GM23248 (cell line): ENCODE measurements at regions not wholly inside any gene's neighbourhood (a gene's known extent, or its start where the extent isn't known, plus 50 kb on each side); places are given as distances from the start of the nearest gene placed in this dataset.
A peak's percentile ranks its signal among the peaks of the same experiment; 100 is the strongest.
"Not testable (repeated sequence)": the region's sequence is repeated elsewhere in the genome, so short reads cannot be mapped to it uniquely, and the experiment has no call there.

Experiments
- DNase-seq: peaks from one replicate; pipeline ENCODE4 v3.0.0-alpha.2; 2015
- H2AFZ ChIP-seq: fragments of 200-600 bp; sonication (generic); 2 replicates; pipeline ENCODE4 v1.6.1; 2016; ENCODE audit warnings: antibody characterized with exemption
- H3F3A ChIP-seq: fragments of 200-600 bp; sonication (generic); 2 replicates; pipeline ENCODE4 v1.6.1; 2016; ENCODE audit warnings: mild to moderate bottlenecking, antibody characterized with exemption, mixed run types; ENCODE audit not compliant: insufficient read depth
- H3K27ac ChIP-seq: fragments of 200-600 bp; sonication (generic); 2 replicates; pipeline ENCODE4 v1.5.1; 2016; ENCODE audit warnings: mild to moderate bottlenecking
- H3K27me3 ChIP-seq: fragments of 200-600 bp; sonication (generic); replicated peaks from 2 replicates; pipeline ENCODE4 v1.6.1; 2016; ENCODE audit warnings: mild to moderate bottlenecking; ENCODE audit not compliant: insufficient read depth
- H3K36me3 ChIP-seq: fragments of 200-600 bp; sonication (generic); 2 replicates; pipeline ENCODE4 v1.6.1; 2016; ENCODE audit warnings: low read depth, mild to moderate bottlenecking
- H3K4me1 ChIP-seq: fragments of 200-600 bp; sonication (generic); 2 replicates; pipeline ENCODE4 v1.6.1; 2016; ENCODE audit warnings: mild to moderate bottlenecking; ENCODE audit not compliant: insufficient read depth
- H3K4me2 ChIP-seq: fragments of 200-600 bp; sonication (generic); one replicate; pipeline ENCODE4 v1.6.1; 2016; ENCODE audit warnings: mild to moderate bottlenecking; ENCODE audit not compliant: unreplicated experiment
- H3K4me3 ChIP-seq: fragments of 200-600 bp; sonication (generic); 2 replicates; pipeline ENCODE4 v1.5.1; 2016; ENCODE audit warnings: mild to moderate bottlenecking
- H3K79me2 ChIP-seq: fragments of 200-600 bp; sonication (generic); 2 replicates; pipeline ENCODE4 v1.6.1; 2016; ENCODE audit warnings: mild to moderate bottlenecking; ENCODE audit not compliant: insufficient read depth
- H3K9ac ChIP-seq: fragments of 200-600 bp; sonication (generic); 2 replicates; pipeline ENCODE4 v1.6.1; 2016; ENCODE audit warnings: mild to moderate bottlenecking
- H3K9me2 ChIP-seq: fragments of 200-600 bp; sonication (generic); 2 replicates; pipeline ENCODE4 v1.6.1; 2016; ENCODE audit warnings: mixed run types, mild to moderate bottlenecking, moderate library complexity; ENCODE audit not compliant: insufficient read depth
- H3K9me3 ChIP-seq: fragments of 200-600 bp; sonication (generic); one replicate; pipeline ENCODE4 v1.6.1; 2017; ENCODE audit warnings: low read depth
- H4K20me1 ChIP-seq: fragments of 200-600 bp; sonication (generic); 2 replicates; pipeline ENCODE4 v1.6.0; 2016; ENCODE audit not compliant: insufficient read depth
- EZH2 ChIP-seq: fragments of 200-600 bp; sonication (generic); IDR thresholded peaks from 2 replicates; pipeline ENCODE4 v1.6.1; 2018; ENCODE audit warnings: antibody characterized with exemption, mild to moderate bottlenecking; ENCODE audit not compliant: insufficient read depth, poor library complexity, severe bottlenecking
- EZH2phosphoT487 ChIP-seq: fragments of 200-600 bp; sonication (generic); IDR thresholded peaks from 2 replicates; pipeline ENCODE4 v1.6.1; 2018; ENCODE audit warnings: antibody characterized with exemption, moderate library complexity, mild to moderate bottlenecking, low read depth; ENCODE audit not compliant: insufficient read depth
- whole genome bisulfite sequencing, 2 experiments: methylation state at CpG; one replicate each; pipeline ENCODE4 v1.1.6; 2015 to 2017; ENCODE audit warnings: low lambda C conversion rate in 2 of 2, low coverage in 1 of 2; ENCODE audit errors: missing lambda C conversion rate in 2 of 2; 5-methylcytosine and 5-hydroxymethylcytosine counted together
- in situ Hi-C: fragments of 300-500 bp; cut with MboI; formaldehyde crosslinking; loops from 2 replicates; pipeline ENCODE4 v1.15.0; 2020

- Histone ChIP-seq H3K4me2 (no peak overlapping the region), H3K9me3 (no peaks in the 10 kb centered on the region), H4K20me1 (no peaks in the 10 kb centered on the region), H3K9ac (no peak overlapping the region), H3K79me2 (no peaks in the 10 kb centered on the region), H3K4me3 (no peak overlapping the region), H3K27ac (no peak overlapping the region), H3F3A (no peaks in the 10 kb centered on the region), H2AFZ (no peak overlapping the region), H3K4me1 (no peaks in the 10 kb centered on the region), H3K27me3 (no peaks in the 10 kb centered on the region), H3K9me2 (peaks cover 3% of the 10 kb centered on the region; the same call in 1 of the 2 replicates), H3K36me3 (no peaks in the 10 kb centered on the region)
- DNase-seq, result no peak
- WGBS, 2 experiments, result 59 to 65% methylated on average over 1 of the region's 1 CpG
- in situ Hi-C loops, result no loop called here
- TF ChIP-seq EZH2 (no peak), EZH2phosphoT487 (no peak)
These were observed 305.7 kb upstream of the MDFIC2 start for GRCh38 chr3:70618151-70618550.

- H4K20me1 ChIP-seq, H3K4me3 ChIP-seq, H3F3A ChIP-seq, H3K4me1 ChIP-seq, H3K4me2 ChIP-seq, H3K27ac ChIP-seq, H3K79me2 ChIP-seq, H3K9me2 ChIP-seq, DNase-seq, in situ Hi-C loops, H2AFZ ChIP-seq, H3K9me3 ChIP-seq, H3K36me3 ChIP-seq, H3K9ac ChIP-seq, H3K27me3 ChIP-seq: not testable (repeated sequence)
- WGBS, 2 experiments, result 71 to 72% methylated on average over 10 to 14 of the region's 14 CpGs
These were observed 304.9 kb upstream of the MDFIC2 start for GRCh38 chr3:70617349-70617748.

DNA sequence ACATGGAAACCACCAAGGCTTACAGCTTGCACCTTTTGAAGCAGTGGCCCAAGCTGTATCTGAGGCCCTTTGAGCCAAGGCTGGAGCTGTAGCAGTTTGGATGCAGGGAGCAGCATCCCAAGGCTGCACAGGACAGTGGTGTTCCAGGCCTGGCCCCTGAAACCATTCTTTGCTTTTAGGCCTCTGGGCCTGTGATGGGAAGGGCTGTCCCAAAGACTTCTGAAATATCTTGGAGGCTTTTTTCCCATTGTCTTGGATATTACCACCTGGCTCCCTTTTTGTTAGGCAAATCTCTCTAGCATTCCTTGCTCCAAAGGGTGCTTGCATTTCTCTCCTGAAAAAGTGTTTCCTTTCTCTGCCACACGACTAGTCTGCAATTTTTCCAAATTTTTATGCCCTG, 302.8 kb upstream of the MDFIC2 start:
- Histone ChIP-seq H3K79me2 (no peaks in the 10 kb centered on the region), H3K36me3 (no peaks in the 10 kb centered on the region), H3K9ac (no peak overlapping the region), H3F3A (no peaks in the 10 kb centered on the region), H3K4me1 (no peaks in the 10 kb centered on the region), H3K9me3 (no peaks in the 10 kb centered on the region), H2AFZ (no peak overlapping the region), H3K9me2 (no peaks in the 10 kb centered on the region), H4K20me1 (no peaks in the 10 kb centered on the region), H3K27ac (no peak overlapping the region), H3K4me3 (no peak overlapping the region), H3K27me3 (no peaks in the 10 kb centered on the region), H3K4me2 (no peak overlapping the region)
- DNase-seq, result no peak
- no peak for TF ChIP-seq EZH2phosphoT487
- TF ChIP-seq EZH2, result no peak
- 17 to 18% methylated on average over 1 of the region's 1 CpG for WGBS, 2 experiments
- in situ Hi-C loops, result no loop called here

GRCh38 chr3:70614111-70614510, 301.7 kb upstream of the MDFIC2 start:
- Histone ChIP-seq H3K4me2 (no peak overlapping the region), H3F3A (no peaks in the 10 kb centered on the region), H4K20me1 (no peaks in the 10 kb centered on the region), H3K4me1 (no peaks in the 10 kb centered on the region), H3K9ac (no peak overlapping the region), H3K9me3 (no peaks in the 10 kb centered on the region), H3K27me3 (no peaks in the 10 kb centered on the region), H3K27ac (no peak overlapping the region), H3K79me2 (no peaks in the 10 kb centered on the region), H3K4me3 (no peak overlapping the region), H3K36me3 (no peaks in the 10 kb centered on the region), H3K9me2 (no peaks in the 10 kb centered on the region), H2AFZ (no peak overlapping the region)
- DNase-seq, result peak; percentile 1
- in situ Hi-C loops, result no loop called here
- TF ChIP-seq EZH2phosphoT487 (no peak), EZH2 (no peak)
- WGBS, 2 experiments, result 36 to 38% methylated on average over 6 of the region's 6 CpGs

DNA sequence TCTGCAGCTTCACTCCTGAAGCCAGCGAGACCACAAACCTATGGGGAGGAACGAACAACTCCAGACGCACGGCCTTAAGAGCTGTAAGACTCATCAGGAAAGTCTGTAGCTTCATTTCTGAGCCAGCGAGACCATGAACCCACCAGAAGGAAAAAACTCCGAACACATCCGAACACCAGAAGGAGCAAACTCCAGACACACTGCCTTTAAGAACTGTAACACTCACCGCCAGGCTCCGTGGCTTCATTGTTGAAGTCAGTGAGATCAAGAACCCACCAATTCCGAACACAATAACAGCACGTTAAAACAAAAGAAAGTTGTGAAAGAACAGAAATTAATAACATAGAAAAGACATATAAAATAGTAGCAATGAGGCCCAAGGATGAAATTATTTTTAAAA, 300.5 kb upstream of the MDFIC2 start:
- 75% methylated on average over 11 of the region's 11 CpGs for WGBS, 2 experiments
- H2AFZ ChIP-seq, result no peak overlapping the region
- H3K9me3 ChIP-seq, result no peaks in the 10 kb centered on the region
- no peak overlapping the region for H3K27ac ChIP-seq
- H3K27me3 ChIP-seq, result no peaks in the 10 kb centered on the region; the same call in 1 of the 2 replicates
- no peak overlapping the region for H3K4me2 ChIP-seq
- H3K4me1 ChIP-seq, result no peaks in the 10 kb centered on the region
- H3K9me2 ChIP-seq, result no peaks in the 10 kb centered on the region
- H4K20me1 ChIP-seq, result no peaks in the 10 kb centered on the region
- TF ChIP-seq EZH2phosphoT487 (no peak), EZH2 (no peak)
- in situ Hi-C loops, result no loop called here
- no peaks in the 10 kb centered on the region for H3K36me3 ChIP-seq
- DNase-seq, result no peak
- no peak overlapping the region for H3K4me3 ChIP-seq
- no peaks in the 10 kb centered on the region for H3F3A ChIP-seq
- no peaks in the 10 kb centered on the region for H3K79me2 ChIP-seq
- H3K9ac ChIP-seq, result no peak overlapping the region

- H4K20me1 ChIP-seq, H3K79me2 ChIP-seq, H3K4me1 ChIP-seq, DNase-seq, H2AFZ ChIP-seq, H3K9me3 ChIP-seq, H3F3A ChIP-seq, H3K4me3 ChIP-seq, H3K27ac ChIP-seq, H3K27me3 ChIP-seq, H3K9me2 ChIP-seq, in situ Hi-C loops, H3K4me2 ChIP-seq, H3K36me3 ChIP-seq, H3K9ac ChIP-seq: not testable (repeated sequence)
- 70 to 80% methylated on average over 15 to 24 of the region's 25 CpGs for WGBS, 2 experiments
These were observed 299.3 kb upstream of the MDFIC2 start for GRCh38 chr3:70611667-70612277.
